ENCODE measurements at regions not wholly inside any gene's neighbourhood (a gene's known extent, or its start where the extent isn't known, plus 50 kb on each side); places are given as distances from the start of the nearest gene placed in this dataset.

DNA sequence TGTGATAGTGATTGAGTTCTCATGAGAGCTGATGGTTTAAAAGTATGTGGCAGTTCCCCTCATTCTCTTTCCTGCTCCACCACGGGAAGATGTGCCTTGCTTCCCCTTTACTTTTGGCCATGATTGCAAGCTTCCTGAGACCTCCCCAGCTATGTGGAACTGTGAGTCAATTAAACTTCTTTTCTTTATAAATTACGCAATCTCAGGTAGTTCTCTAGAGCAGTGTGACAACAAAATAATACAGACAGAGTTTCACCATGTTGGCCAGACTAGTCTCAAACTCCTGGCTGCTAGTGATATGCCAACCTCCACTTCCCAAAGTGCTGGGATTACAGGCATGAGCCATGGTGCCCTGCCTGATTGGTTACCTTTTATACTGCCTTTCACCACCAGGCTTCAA lies 755.2 kb downstream of the METTL15 start:
- no peak overlapping the region for H3K4me3 Mint-ChIP-seq
- TF ChIP-seq, protein P1, sequence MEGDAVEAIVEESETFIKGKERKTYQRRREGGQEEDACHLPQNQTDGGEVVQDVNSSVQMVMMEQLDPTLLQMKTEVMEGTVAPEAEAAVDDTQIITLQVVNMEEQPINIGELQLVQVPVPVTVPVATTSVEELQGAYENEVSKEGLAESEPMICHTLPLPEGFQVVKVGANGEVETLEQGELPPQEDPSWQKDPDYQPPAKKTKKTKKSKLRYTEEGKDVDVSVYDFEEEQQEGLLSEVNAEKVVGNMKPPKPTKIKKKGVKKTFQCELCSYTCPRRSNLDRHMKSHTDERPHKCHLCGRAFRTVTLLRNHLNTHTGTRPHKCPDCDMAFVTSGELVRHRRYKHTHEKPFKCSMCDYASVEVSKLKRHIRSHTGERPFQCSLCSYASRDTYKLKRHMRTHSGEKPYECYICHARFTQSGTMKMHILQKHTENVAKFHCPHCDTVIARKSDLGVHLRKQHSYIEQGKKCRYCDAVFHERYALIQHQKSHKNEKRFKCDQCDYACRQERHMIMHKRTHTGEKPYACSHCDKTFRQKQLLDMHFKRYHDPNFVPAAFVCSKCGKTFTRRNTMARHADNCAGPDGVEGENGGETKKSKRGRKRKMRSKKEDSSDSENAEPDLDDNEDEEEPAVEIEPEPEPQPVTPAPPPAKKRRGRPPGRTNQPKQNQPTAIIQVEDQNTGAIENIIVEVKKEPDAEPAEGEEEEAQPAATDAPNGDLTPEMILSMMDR (IDR thresholded peaks at IDR 0.05; ENCODE audit: unreplicated experiment in 3 of 3): no peak
- H3K36me3 Mint-ChIP-seq (ENCODE audit: low read depth): peaks cover 4% of the 10 kb centered on the region
- no peaks in the 10 kb centered on the region for H3K4me1 Mint-ChIP-seq
- H3K9me3 Mint-ChIP-seq: peaks cover 9% of the 10 kb centered on the region
- no peaks in the 10 kb centered on the region for H3K27me3 Mint-ChIP-seq (ENCODE audit: low read depth)
- no peak overlapping the region for H3K27ac Mint-ChIP-seq

DNA sequence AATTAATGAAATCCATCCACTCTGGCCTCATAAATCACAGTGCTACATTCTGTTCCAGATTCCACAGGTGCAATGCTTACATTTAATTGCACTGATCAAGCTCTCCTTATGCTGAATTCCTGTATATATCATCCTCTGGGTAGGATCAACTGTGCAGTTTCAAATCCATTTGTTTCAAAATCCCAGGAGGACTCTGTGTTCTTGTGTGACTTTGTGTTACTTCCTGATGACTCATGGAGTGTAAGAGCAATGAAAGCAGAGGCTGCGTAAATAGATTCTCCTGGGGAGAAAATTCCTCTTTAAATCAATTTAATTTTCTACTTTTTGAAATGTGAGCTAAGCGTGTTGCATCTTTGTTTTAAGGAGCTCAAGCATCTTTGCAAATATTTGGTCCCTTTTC lies 752.7 kb downstream of the METTL15 start:
- Mint-ChIP-seq H3K27ac (no peak overlapping the region), H3K36me3 (ENCODE audit: low read depth) (peaks cover 4% of the 10 kb centered on the region), H3K4me3 (no peak overlapping the region), H3K27me3 (ENCODE audit: low read depth) (no peaks in the 10 kb centered on the region), H3K9me3 (peaks cover 18% of the 10 kb centered on the region), H3K4me1 (no peaks in the 10 kb centered on the region)
- TF ChIP-seq, protein P1 (IDR thresholded peaks at IDR 0.05; ENCODE audit: unreplicated experiment in 3 of 3): no peak

DNA sequence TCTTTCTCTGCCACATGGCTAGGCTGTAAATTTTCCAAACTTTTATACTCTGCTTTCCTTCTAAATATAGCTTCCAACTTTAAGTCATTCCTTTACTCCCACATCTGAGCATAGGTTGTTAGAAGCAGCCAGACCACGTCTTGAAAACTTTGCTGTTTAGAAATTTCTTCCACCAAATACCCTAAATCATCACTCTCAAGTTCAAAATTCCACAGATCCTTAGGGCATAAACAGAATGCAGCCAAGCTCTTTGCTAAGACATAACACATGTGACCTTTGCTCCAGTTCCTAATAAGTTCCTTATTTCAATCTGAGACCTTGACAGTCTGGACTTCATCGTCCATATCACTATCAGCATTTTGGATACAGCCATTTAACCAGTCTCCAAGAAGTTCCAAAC lies 749.9 kb downstream of the METTL15 start:
- H3K9me3 Mint-ChIP-seq: peaks cover 18% of the 10 kb centered on the region
- no peaks in the 10 kb centered on the region for H3K4me1 Mint-ChIP-seq
- no peak overlapping the region for H3K27ac Mint-ChIP-seq
- H3K27me3 Mint-ChIP-seq (ENCODE audit: low read depth): no peaks in the 10 kb centered on the region
- peaks cover 4% of the 10 kb centered on the region for H3K36me3 Mint-ChIP-seq (ENCODE audit: low read depth)
- TF ChIP-seq, protein P1 (IDR thresholded peaks at IDR 0.05; ENCODE audit: unreplicated experiment in 3 of 3): no peak
- H3K4me3 Mint-ChIP-seq: no peak overlapping the region

DNA sequence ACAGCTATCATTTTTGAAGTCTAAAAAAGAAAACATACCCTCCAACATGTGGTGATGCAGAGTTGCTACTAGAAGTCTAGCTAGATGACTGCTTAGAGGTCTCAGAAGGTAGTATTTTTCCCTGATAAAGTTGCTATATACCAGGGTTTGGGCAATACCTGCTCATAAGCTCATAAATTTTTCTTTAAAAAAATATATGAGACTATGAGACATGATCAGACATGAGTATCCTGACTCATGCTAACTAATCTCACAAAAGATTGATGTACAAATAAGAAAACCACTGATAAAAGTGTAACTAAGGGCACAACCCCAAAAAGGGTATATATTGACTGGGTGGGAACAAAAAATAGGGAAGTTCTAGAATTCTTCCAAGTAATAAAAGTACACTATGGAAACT lies 740.9 kb downstream of the METTL15 start:
- no peak overlapping the region for H3K4me3 Mint-ChIP-seq
- peaks cover 14% of the 10 kb centered on the region for H3K9me3 Mint-ChIP-seq
- TF ChIP-seq, protein P1 (IDR thresholded peaks at IDR 0.05; ENCODE audit: unreplicated experiment in 3 of 3): no peak
- H3K36me3 Mint-ChIP-seq (ENCODE audit: low read depth): peaks cover 5% of the 10 kb centered on the region
- no peak overlapping the region for H3K27ac Mint-ChIP-seq
- no peaks in the 10 kb centered on the region for H3K4me1 Mint-ChIP-seq
- H3K27me3 Mint-ChIP-seq (ENCODE audit: low read depth): no peaks in the 10 kb centered on the region

DNA sequence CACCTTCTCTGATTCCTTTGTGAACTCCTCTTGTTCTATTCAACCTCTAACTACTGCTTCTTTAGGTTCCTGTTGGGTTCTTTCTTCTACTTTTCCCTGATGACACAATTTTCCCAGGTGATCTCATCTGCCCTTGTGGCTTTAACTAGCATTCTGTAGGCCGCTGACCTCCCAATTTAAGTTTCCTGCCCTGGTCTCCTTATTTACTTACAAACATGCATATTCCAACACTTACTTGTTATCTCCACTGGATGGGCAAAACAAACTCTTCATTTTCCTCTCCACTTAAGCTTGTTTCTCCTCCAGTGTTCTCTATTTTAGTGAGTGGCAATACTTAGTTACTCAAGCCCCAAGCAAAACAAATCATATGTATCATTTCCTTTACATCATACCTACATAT lies 734.5 kb downstream of the METTL15 start:
- Mint-ChIP-seq H3K27me3 (ENCODE audit: low read depth) (no peaks in the 10 kb centered on the region), H3K4me1 (no peaks in the 10 kb centered on the region), H3K4me3 (no peak overlapping the region), H3K36me3 (ENCODE audit: low read depth) (no peaks in the 10 kb centered on the region), H3K27ac (no peak overlapping the region), H3K9me3 (peaks cover under 1% of the 10 kb centered on the region)
- TF ChIP-seq, protein P1 (IDR thresholded peaks at IDR 0.05; ENCODE audit: unreplicated experiment in 3 of 3): no peak

DNA sequence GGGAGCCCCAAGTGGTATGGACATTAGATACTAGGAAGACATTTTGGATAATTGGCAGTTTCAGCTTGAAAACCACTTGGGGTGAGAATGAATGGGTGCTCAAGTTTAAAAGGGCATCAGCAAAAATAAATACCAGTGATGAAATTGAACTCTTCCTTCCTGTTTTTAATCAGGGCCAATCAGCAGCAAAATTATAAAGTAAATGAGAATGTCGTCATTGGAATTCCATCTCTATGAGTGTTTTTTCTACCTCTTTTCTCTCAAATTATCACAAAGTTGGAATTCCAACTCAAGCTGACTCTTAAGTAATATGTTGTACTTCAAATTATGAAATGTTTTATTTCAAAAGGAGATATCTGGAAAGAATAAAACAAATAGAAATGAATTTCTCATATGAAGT lies 730.6 kb downstream of the METTL15 start:
- TF ChIP-seq, protein P1 (IDR thresholded peaks at IDR 0.05; ENCODE audit: unreplicated experiment in 3 of 3): no peak
- Mint-ChIP-seq H3K4me1 (no peaks in the 10 kb centered on the region), H3K36me3 (ENCODE audit: low read depth) (no peaks in the 10 kb centered on the region), H3K27ac (no peak overlapping the region), H3K9me3 (no peaks in the 10 kb centered on the region), H3K27me3 (ENCODE audit: low read depth) (no peaks in the 10 kb centered on the region), H3K4me3 (no peak overlapping the region)
